ENCODE measurements at regions not wholly inside any gene's neighbourhood (a gene's known extent, or its start where the extent isn't known, plus 50 kb on each side); places are given as distances from the start of the nearest gene placed in this dataset.

DNA sequence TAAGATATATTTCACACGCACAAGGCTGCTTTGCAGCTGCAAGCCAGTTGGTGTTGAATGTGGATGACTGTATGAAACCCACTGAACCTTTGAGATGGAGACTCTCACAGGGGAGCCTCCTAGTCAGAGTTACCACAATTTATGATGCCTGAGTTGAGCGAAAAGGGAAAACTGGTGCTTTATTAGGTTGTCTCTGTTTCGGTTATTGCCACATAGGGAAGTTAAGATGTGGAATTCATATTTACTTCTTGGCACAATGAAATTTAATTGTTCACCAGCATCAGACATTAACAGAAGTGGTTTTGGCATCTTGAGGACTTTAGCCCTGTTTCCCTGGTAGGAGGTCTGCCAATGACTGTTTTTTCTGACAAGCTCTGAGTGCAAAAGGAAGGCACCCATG is 358.2 kb downstream of the SQOR start:
- DNase-seq (ENCODE audit: low read depth) = no peak
- TF ChIP-seq, protein P1, sequence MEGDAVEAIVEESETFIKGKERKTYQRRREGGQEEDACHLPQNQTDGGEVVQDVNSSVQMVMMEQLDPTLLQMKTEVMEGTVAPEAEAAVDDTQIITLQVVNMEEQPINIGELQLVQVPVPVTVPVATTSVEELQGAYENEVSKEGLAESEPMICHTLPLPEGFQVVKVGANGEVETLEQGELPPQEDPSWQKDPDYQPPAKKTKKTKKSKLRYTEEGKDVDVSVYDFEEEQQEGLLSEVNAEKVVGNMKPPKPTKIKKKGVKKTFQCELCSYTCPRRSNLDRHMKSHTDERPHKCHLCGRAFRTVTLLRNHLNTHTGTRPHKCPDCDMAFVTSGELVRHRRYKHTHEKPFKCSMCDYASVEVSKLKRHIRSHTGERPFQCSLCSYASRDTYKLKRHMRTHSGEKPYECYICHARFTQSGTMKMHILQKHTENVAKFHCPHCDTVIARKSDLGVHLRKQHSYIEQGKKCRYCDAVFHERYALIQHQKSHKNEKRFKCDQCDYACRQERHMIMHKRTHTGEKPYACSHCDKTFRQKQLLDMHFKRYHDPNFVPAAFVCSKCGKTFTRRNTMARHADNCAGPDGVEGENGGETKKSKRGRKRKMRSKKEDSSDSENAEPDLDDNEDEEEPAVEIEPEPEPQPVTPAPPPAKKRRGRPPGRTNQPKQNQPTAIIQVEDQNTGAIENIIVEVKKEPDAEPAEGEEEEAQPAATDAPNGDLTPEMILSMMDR (IDR thresholded peaks at IDR 0.05; ENCODE audit: insufficient read depth, low read depth, low read length, missing control alignments) = no peak
- no peak overlapping the region for H3K4me3 ChIP-seq (ENCODE audit: low read depth, low read length)

DNA sequence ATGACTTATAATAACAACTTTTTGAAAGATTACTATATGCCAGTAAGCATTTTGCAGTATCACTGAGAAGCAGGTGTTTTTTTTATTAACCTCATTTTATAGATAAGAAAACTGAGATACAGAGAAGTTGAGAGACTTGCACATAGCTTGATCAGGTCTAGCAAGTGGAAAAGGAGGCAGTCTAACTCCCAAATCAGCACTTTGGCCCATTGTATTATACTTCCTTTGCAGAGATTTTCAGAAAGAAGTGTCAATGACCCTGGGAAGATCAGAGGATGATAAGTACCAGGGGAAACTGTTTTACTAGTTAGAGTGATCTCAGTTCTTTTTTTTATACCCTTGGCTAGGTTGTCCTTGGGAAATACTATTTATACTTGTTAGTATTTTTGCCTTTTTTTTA is 358.7 kb downstream of the SQOR start:
- TF ChIP-seq, protein P1 (IDR thresholded peaks at IDR 0.05; ENCODE audit: insufficient read depth, low read depth, low read length, missing control alignments) = no peak
- no peak for DNase-seq (ENCODE audit: low read depth)

DNA sequence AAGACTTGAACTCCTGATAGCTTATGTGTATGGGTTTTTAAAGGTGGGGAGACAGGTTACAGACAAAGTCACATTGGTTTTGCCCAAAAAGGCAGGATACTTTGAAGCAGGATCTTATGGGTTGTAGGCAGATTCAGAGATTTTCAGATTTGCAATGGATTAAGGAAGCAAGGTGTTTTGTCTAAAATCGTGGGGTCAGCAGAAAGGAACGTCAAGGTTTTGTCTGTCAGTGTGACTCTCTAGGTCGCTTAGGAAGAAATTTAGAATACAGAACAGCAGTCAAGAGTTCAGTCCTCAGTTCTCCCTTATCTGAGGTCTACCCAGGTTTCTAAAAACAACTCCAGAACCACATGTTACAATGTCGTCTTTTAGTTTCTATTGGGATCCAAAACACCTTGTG is 361.0 kb downstream of the SQOR start:
- TF ChIP-seq, protein P1 (IDR thresholded peaks at IDR 0.05; ENCODE audit: insufficient read depth, low read depth, low read length, missing control alignments) = no peak
- no peak overlapping the region for H3K4me3 ChIP-seq (ENCODE audit: low read depth, low read length)
- DNase-seq (ENCODE audit: low read depth) = no peak

More for the DNA sequence above, 358.7 kb downstream of the SQOR start:
- no peak overlapping the region for H3K4me3 ChIP-seq (ENCODE audit: low read depth, low read length)

DNA sequence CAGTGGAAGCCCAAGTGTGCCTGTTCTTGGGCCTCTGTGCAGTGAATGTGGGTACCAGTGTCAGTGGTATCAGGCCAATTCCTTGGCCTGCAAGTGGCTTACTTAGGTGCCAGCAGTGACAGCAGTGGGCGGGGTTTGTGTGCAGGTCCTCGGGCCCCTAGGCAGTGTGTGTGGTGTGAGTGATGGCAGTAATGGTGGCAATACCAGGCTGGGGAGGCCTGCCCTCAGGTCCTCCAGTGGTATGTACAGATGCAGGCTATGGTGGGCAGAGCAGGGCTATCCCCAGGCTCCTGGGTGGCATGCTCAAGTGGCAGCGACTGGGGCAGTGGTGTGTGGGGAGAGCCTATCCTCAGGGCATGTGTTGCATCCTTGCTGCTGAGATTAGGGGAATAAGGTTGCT is 379.7 kb downstream of the SQOR start:
- no peak for DNase-seq (ENCODE audit: low read depth)
- no peak overlapping the region for H3K4me3 ChIP-seq (ENCODE audit: low read depth, low read length)
- TF ChIP-seq, protein P1 (IDR thresholded peaks at IDR 0.05; ENCODE audit: insufficient read depth, low read depth, low read length, missing control alignments) = no peak

DNA sequence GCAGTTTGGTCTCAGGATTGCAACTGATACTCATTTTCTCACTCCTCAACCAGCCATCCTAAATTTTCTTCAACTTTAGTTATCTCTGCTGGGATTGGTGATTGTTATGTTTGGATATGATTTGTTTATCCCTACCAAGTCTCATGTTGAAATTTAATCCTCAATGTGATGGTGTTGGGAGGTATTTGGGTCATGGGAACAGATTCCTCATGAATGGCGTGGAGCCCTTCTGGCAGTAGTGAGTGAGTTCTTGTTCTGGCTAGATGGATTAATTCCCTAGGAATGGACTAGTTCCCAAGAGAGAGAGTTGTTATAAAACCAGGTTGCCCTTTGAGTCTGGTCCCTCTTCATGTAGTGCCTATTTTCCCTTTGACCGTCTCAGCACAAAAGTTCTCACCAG is 399.9 kb downstream of the SQOR start:
- no peak for DNase-seq (ENCODE audit: low read depth)
- TF ChIP-seq, protein P1 (IDR thresholded peaks at IDR 0.05; ENCODE audit: insufficient read depth, low read depth, low read length, missing control alignments) = no peak
- H3K4me3 ChIP-seq (ENCODE audit: low read depth, low read length) = no peak overlapping the region

DNA sequence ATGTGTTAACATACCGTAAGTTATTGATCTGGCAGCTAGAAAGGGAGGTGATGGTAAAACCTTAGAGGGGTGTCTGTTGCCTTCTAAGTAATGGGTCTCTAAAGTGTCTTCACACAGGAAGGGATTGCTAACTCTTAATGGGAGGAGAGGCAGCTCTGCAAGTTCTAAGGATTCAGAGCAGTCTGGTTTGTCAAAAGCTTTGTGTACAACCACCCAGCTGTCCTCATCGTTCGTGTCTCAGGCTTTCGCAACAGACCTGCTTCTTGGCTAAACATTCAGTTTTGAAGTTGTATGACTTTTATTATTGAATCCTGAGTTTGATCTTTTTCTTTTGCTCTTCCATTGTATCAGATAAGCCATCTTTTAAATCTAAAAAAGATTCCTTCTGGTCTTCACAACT is 404.9 kb downstream of the SQOR start:
- DNase-seq (ENCODE audit: low read depth) = no peak
- TF ChIP-seq, protein P1 (IDR thresholded peaks at IDR 0.05; ENCODE audit: insufficient read depth, low read depth, low read length, missing control alignments) = no peak
- no peak overlapping the region for H3K4me3 ChIP-seq (ENCODE audit: low read depth, low read length)

DNA sequence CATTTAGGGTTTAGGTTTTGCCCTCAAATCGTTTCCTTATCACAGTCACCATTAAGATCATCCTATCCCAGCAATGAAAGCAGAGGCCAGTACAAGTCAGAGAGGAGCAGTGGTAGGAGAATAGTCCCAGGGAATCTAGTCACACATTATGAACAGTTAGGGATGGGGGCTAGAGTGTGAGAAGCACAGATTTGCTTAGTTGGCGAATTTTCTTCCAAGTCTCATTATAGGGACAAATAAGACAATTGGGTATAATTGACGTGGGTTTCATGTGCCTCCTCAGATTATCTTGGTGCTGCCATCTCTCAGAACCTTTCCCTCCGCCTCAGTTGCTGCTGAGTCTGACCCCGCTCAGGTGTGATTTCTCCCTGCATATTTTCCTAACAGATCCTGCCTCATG is 407.1 kb downstream of the SQOR start:
- TF ChIP-seq, protein P1 (IDR thresholded peaks at IDR 0.05; ENCODE audit: insufficient read depth, low read depth, low read length, missing control alignments) = no peak
- H3K4me3 ChIP-seq (ENCODE audit: low read depth, low read length) = no peak overlapping the region
- DNase-seq (ENCODE audit: low read depth) = no peak
